KMS-11 (cell line): ENCODE measurements at regions not wholly inside any gene's neighbourhood (a gene's known extent, or its start where the extent isn't known, plus 50 kb on each side); places are given as distances from the start of the nearest gene placed in this dataset.
"Not testable (repeated sequence)": the region's sequence is repeated elsewhere in the genome, so short reads cannot be mapped to it uniquely, and the experiment has no call there.

Experiments
- H2AFZ ChIP-seq: fragments of 200-600 bp; sonication (generic); 2 replicates; pipeline ENCODE4 v1.6.1; 2016; ENCODE audit warnings: antibody characterized with exemption, mixed run types, low read depth
- H3K27ac ChIP-seq: fragments of 200-600 bp; sonication (generic); 2 replicates; pipeline ENCODE4 v1.6.1; 2016; ENCODE audit warnings: mild to moderate bottlenecking, mixed run types
- H3K27me3 ChIP-seq: fragments of 200-600 bp; sonication (generic); 2 replicates; pipeline ENCODE4 v1.6.1; 2017; ENCODE audit warnings: mild to moderate bottlenecking, low read depth, mixed run types, moderate library complexity; ENCODE audit not compliant: insufficient read depth
- H3K36me3 ChIP-seq: fragments of 200-600 bp; sonication (generic); 2 replicates; pipeline ENCODE4 v1.6.1; 2017; ENCODE audit warnings: mild to moderate bottlenecking, mixed run types; ENCODE audit not compliant: insufficient read depth
- H3K4me1 ChIP-seq: fragments of 200-600 bp; sonication (generic); 2 replicates; pipeline ENCODE4 v1.6.1; 2016; ENCODE audit warnings: mild to moderate bottlenecking, low read depth, mixed run types; ENCODE audit not compliant: poor library complexity, severe bottlenecking
- H3K4me2 ChIP-seq: fragments of 200-600 bp; sonication (generic); 2 replicates; pipeline ENCODE4 v1.7.0; 2016; ENCODE audit warnings: mild to moderate bottlenecking, mixed run types
- H3K4me3 ChIP-seq: fragments of 200-600 bp; sonication (generic); IDR thresholded peaks from 2 replicates; pipeline ENCODE4 v1.6.1; 2017; ENCODE audit warnings: low read depth, low read length, mixed read lengths; ENCODE audit not compliant: insufficient read depth
- H3K79me2 ChIP-seq: fragments of 200-600 bp; sonication (generic); 2 replicates; pipeline ENCODE4 v1.6.1; 2016; ENCODE audit warnings: low read depth, mixed run types; ENCODE audit not compliant: insufficient read depth
- H3K9ac ChIP-seq: fragments of 200-600 bp; sonication (generic); 2 replicates; pipeline ENCODE4 v1.6.1; 2016; ENCODE audit warnings: mild to moderate bottlenecking, mixed run types
- H4K20me1 ChIP-seq: fragments of 200-600 bp; sonication (generic); 2 replicates; pipeline ENCODE4 v1.6.1; 2016; ENCODE audit warnings: mild to moderate bottlenecking, mixed run types; ENCODE audit not compliant: insufficient read depth
- TF ChIP-seq, protein P1 (sequence below): fragments of 200-600 bp; sonication (generic); conservative IDR thresholded peaks from 2 replicates; pipeline ENCODE4 v1.6.1; 2017; ENCODE audit warnings: low read depth, mild to moderate bottlenecking, antibody characterized with exemption, low read length, moderate library complexity, mixed read lengths

DNA sequence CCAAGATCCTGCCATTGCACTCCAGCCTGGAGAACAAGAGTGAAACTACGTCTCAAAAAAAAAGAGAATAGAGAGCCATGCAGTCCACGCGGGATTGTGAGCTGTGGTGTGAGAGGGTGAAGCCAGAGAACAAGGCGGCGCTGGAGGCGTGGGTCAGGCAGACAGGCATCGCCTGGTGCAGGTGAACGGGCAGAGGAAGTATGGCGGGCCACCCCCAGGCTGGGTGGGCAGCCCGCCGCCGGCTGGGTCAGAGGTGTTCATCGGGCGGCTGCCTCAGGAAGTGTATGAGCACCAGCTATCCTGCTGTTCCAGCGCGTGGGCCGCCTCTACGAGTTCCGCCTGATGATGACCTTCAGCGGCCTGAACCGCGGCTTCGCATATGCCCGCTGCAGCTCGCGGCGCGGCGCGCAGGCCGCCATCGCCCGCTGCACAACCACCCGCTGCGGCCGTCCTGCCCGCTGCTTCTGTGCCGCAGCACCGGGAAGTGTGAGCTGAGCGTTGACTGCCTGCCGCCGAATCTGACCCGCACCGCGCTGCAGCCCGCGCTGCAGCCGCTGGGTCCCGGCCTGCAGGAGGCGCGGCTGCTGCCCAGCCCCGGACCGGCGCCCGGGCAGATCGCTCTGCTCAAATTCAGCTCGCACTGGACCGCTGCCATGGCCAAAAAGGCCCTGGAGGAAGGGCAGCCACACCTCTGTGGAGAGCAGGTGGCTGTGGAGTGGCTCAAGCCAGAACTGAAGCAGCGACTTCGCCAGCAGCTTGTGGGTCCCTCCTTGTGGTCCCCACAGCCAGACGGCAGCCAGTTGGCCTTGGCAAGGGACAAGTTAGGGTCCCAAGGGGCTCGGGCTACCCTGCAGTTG, 95.5 kb upstream of the PLEKHM1 start:
- Histone ChIP-seq H3K79me2 (peaks cover 38% of the 10 kb centered on the region), H3K4me1 (peaks cover 29% of the 10 kb centered on the region), H3K27ac (peak overlapping the region; percentile 95), H3K9ac (peak overlapping the region; percentile 87), H2AFZ (peak overlapping the region; percentile 59), H3K4me2 (peak overlapping the region; percentile 93)
- H3K27me3 ChIP-seq, H3K4me3 ChIP-seq, H3K36me3 ChIP-seq, H4K20me1 ChIP-seq: not testable (repeated sequence)

DNA sequence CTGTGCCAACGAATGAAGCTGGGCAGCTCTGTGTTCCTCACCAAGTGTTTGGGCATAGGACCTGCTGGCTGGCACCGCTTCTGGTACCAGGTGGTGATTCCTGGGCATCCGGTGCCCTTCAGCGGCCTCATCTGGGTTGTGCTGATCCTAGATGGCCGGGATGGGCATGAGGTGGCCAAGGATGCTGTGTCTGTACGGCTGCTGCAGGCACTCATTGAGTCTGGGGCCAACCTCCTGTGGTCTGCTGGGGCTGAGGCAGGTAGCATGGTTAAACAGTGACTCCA, 96.1 kb upstream of the PLEKHM1 start:
- not testable (repeated sequence) for H4K20me1 ChIP-seq, H3K4me3 ChIP-seq, H3K27me3 ChIP-seq, H3K36me3 ChIP-seq
- peak overlapping the region; percentile 87 for H3K9ac ChIP-seq
- H3K79me2 ChIP-seq = peaks cover 32% of the 10 kb centered on the region
- H3K4me1 ChIP-seq = peaks cover 24% of the 10 kb centered on the region
- H2AFZ ChIP-seq = 0 out of 2 replicates have a peak overlapping the region, but pooled peaks have one; percentile 59
- H3K27ac ChIP-seq = peak overlapping the region; percentile 95
- H3K4me2 ChIP-seq = peak overlapping the region; percentile 93

DNA sequence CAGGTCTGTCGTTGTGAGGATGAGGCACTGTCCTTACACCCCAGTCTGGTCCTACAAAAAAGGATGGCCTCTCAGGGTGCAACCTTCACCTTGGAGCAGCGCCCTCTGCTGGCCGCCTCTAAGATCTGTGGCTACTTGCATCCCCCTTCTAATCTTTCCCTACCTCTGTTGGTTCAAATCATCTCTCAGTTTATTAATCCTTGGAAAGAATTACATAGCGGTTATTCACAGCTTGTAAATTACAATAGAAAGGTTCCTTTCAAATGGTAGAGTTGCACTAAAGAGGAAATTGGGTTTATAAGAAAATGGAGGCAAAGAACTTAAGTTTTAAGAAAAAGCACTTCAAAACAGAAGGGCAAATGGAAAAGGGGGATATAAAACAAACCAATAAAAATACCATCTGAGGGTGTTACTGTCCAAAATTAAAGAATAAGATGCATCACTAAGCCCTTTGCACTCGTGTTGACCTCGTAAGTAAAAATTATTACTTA, 102.0 kb upstream of the PLEKHM1 start:
- H3K4me2 ChIP-seq, H2AFZ ChIP-seq: not testable (repeated sequence)

DNA sequence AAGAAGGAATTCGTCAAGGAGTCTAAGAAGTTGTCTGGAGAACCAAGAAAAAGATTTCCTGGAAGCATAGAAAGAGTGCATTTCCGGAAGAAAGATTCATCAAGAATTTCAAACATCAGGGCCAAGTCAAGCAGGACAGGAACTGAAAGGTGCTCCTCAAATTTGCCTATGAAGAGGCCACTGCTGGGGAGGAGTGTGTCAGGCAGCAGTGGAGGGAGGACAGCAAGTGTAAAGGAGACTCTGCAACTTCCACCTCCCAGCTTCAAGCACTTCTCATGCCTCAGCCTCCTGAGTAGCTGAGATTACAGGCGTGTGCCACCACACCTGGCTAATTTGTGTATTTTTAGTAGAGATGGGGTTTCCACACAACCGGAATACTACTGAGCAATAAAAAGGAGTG, 105.8 kb upstream of the PLEKHM1 start:
- H3K27ac ChIP-seq, H4K20me1 ChIP-seq, H3K4me3 ChIP-seq, H3K4me2 ChIP-seq, H3K27me3 ChIP-seq, H3K9ac ChIP-seq, H2AFZ ChIP-seq, H3K36me3 ChIP-seq, H3K4me1 ChIP-seq, H3K79me2 ChIP-seq: not testable (repeated sequence)

More for the DNA sequence above, 102.0 kb upstream of the PLEKHM1 start:
- not testable (repeated sequence) for H3K36me3 ChIP-seq, H3K79me2 ChIP-seq, H3K27me3 ChIP-seq, H3K27ac ChIP-seq, H4K20me1 ChIP-seq, H3K4me3 ChIP-seq, H3K4me1 ChIP-seq, H3K9ac ChIP-seq
- TF ChIP-seq, protein P1, sequence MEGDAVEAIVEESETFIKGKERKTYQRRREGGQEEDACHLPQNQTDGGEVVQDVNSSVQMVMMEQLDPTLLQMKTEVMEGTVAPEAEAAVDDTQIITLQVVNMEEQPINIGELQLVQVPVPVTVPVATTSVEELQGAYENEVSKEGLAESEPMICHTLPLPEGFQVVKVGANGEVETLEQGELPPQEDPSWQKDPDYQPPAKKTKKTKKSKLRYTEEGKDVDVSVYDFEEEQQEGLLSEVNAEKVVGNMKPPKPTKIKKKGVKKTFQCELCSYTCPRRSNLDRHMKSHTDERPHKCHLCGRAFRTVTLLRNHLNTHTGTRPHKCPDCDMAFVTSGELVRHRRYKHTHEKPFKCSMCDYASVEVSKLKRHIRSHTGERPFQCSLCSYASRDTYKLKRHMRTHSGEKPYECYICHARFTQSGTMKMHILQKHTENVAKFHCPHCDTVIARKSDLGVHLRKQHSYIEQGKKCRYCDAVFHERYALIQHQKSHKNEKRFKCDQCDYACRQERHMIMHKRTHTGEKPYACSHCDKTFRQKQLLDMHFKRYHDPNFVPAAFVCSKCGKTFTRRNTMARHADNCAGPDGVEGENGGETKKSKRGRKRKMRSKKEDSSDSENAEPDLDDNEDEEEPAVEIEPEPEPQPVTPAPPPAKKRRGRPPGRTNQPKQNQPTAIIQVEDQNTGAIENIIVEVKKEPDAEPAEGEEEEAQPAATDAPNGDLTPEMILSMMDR = peak; percentile 66

DNA sequence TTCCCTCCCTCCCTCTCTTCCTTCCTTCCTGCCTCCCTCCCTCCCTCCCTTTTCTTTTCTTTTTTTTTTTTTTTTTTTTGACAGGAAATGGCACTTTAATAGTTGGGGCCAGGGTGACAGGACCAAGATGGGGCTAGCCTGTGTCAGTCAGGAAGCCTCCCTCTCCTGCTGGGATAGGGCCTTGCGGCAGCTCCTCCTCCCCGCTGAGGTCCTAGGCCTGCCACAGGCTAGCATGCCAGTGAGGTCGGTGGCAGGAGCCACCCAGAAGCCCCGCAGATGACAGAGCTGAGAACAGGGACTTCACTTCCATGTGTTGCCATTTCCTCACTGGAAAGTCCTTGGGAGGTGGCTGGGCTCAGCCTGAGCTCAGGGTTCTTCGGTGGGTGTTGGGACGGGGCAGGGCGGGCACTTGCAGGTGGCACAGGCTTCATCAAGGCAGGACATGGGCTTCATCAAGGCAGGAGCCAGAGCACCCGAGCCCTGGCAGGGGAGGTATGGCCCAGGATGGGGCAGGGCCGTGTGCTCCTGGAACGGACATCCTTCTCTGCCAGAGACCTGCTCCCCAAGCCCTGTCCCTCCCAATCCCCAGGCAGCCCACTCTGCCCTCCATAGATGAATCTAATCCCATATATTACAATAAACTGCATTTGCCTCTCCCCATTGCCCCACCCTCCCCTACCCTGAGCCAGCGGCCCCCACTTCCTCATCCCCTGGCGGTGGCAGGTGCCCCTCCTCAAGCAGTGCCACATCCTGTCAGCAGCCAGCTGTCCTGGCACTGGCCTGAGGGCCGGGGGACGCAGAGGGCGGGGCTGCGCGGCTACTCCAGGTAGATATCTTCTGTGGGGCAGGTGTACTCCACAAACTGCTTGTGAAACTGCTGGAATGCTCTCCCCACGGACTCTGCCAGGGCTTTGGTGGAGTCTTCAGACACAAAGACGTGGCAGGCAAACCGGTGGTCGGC, 109.8 kb upstream of the PLEKHM1 start:
- not testable (repeated sequence) for H4K20me1 ChIP-seq, H3K9ac ChIP-seq, H3K79me2 ChIP-seq, H3K36me3 ChIP-seq, H3K4me2 ChIP-seq, H3K27me3 ChIP-seq, H3K27ac ChIP-seq, H2AFZ ChIP-seq, H3K4me1 ChIP-seq, H3K4me3 ChIP-seq

DNA sequence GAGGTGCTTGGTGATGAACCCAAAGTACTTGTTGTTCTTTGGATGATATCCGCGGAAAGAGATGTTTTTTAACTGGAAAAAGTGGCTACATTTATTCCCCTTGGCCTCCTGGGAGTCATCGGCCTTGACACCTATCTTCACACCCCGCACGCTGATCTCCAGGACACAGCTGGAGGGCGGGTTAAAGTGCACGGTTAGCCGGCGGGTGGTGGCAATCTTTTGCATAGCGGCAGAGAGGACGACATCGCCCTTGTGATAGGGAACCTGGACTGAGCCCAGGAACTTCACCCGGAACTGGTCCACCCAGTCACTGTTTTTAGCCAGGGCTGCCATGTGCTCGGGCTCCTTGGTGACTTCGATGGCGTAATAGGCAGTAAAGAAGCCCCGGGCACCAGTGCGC, 110.5 kb upstream of the PLEKHM1 start:
- not testable (repeated sequence) for H3K36me3 ChIP-seq

DNA sequence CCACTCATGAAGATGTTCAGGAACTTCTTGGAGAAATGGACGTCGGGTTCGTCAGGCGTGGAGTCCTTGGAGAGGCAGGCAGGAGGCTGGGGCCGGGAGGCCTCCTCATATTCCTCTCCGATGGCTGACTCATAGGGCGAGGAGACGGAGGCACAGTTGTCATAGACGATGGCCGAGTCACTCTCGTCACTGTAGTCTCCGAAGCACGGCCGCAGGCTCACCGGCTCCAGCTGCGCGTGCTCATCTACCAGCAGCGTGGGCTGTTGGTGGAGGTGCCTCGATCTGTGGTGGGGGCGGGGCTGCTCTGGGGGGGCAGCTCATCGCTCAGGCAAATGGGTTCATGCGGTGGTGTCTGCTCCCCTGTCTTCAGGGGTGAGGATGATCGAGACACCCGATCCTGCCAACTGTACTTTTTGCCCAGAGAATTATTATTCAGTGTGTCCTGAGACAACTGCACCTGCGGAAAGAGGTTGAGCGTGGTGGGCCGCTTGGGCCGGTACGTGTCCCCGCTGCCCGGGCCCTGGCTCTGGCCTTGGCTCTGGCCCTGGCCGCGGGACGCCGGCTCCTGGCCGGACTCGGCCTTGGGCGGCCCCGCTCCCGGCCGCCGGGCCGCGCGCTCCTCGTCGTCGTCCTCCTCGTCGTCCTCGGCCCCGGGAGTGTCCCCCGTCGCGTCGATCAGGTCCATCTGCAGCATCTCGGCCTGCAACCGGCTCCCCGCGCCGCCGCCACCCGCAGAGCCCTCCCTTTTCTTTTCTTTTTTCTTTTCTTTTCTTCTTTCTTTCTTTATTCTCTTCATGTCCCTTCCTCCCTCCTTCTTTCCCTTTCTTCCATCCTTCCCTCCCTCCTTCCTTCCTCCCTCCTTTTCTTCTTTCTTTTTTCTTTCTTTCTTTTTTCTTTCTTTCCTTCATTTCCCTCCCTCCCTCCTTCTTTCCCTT, 111.4 kb upstream of the PLEKHM1 start:
- not testable (repeated sequence) for H4K20me1 ChIP-seq, H3K27ac ChIP-seq, H3K79me2 ChIP-seq, H3K4me1 ChIP-seq, H3K9ac ChIP-seq, H3K4me2 ChIP-seq, H3K4me3 ChIP-seq, H2AFZ ChIP-seq, H3K27me3 ChIP-seq, H3K36me3 ChIP-seq

More for the DNA sequence above, 110.5 kb upstream of the PLEKHM1 start:
- not testable (repeated sequence) for H3K27me3 ChIP-seq, H4K20me1 ChIP-seq, H3K4me3 ChIP-seq, H3K4me2 ChIP-seq, H2AFZ ChIP-seq, H3K27ac ChIP-seq, H3K4me1 ChIP-seq, H3K9ac ChIP-seq, H3K79me2 ChIP-seq

DNA sequence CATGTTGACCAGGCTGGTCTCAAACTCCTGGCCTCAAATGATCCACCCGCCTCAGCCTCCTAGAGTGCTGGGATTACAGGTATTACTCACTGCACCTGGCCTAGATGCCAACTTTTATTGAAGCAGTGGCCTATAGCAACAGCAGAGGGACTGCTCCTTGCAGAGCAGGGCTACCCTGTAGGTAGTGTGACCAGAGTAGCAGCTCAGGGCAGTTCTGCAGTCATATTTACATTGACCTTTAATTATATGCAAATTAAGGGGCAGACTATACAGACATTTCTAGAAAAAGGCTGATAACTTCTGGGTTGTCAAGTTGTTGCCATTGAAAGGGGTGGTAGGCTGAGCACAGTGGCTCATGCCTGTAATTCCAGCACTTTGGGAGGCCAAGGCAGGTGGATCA, 115.2 kb upstream of the PLEKHM1 start:
- not testable (repeated sequence) for H3K4me1 ChIP-seq, H2AFZ ChIP-seq, H3K4me2 ChIP-seq, H3K27me3 ChIP-seq, H3K79me2 ChIP-seq, H3K9ac ChIP-seq, H3K27ac ChIP-seq, H3K36me3 ChIP-seq, H4K20me1 ChIP-seq, H3K4me3 ChIP-seq
